ENCODE measurements at regions not wholly inside any gene's neighbourhood (a gene's known extent, or its start where the extent isn't known, plus 50 kb on each side); places are given as distances from the start of the nearest gene placed in this dataset.

DNA sequence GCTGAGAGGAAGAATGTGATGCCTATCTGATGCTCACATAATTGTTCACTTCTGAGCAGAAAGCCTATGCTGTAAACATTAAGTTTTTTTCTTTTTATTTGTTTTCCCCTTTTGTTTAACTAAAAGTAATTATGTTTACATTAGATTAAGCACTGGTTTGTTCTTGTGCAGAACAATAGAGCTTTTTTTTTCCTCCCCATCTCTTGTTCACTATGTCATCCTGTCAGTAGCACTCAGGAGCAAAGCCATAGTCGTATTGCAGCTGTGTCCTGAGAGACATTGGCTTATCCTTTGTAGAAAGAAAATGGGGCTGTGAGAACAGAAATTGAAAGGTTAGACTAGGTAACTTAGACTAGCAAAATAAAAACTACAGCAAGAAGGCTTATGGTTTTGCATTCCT is 301.8 kb upstream of the RAG2 start:
- POLR2A ChIA-PET: no interaction called here

DNA sequence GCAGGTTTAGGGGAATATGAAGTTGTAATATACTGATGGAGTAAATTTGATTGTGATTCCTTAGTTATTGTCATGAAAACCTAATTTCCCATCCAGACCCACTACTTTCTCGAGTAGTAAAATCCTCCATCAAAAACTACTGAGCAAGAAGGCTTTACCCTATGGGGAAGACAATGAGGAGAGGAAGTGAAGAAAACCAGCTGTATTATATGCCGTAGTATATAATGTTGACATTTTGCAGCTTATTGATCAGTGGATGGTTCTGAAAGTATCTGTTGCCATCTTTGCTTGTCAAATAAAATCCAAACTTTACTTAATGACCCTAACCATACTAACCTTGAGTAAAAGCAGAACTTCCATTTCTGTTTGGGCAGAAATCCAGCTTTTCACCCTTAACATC is 292.8 kb upstream of the RAG2 start:
- ChIA-PET POLR2A (no interaction called here), CTCF (interaction anchor here (1.3 kb wide), 1 partner anchor 13 kb away, joined by 3 read pairs; no protein-coding TSS in a partner anchor)
- intact Hi-C loops (cut with micrococcal nuclease): no loop called here
- Mint-ChIP-seq H3K27me3 (no peaks in the 10 kb centered on the region), H3K36me3 (ENCODE audit: low read depth) (no peaks in the 10 kb centered on the region), H3K4me3 (no peak overlapping the region), H3K9me3 (no peaks in the 10 kb centered on the region), H3K27ac (no peak overlapping the region), H3K4me1 (ENCODE audit: low read depth) (no peaks in the 10 kb centered on the region)
- ATAC-seq (no peak), DNase-seq (no peak)
- TF ChIP-seq, protein P1, sequence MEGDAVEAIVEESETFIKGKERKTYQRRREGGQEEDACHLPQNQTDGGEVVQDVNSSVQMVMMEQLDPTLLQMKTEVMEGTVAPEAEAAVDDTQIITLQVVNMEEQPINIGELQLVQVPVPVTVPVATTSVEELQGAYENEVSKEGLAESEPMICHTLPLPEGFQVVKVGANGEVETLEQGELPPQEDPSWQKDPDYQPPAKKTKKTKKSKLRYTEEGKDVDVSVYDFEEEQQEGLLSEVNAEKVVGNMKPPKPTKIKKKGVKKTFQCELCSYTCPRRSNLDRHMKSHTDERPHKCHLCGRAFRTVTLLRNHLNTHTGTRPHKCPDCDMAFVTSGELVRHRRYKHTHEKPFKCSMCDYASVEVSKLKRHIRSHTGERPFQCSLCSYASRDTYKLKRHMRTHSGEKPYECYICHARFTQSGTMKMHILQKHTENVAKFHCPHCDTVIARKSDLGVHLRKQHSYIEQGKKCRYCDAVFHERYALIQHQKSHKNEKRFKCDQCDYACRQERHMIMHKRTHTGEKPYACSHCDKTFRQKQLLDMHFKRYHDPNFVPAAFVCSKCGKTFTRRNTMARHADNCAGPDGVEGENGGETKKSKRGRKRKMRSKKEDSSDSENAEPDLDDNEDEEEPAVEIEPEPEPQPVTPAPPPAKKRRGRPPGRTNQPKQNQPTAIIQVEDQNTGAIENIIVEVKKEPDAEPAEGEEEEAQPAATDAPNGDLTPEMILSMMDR (IDR thresholded peaks at IDR 0.05): no peak

More for the DNA sequence above, 301.8 kb upstream of the RAG2 start:
- Mint-ChIP-seq H3K4me1 (ENCODE audit: low read depth) (no peaks in the 10 kb centered on the region), H3K27me3 (no peaks in the 10 kb centered on the region), H3K4me3 (no peak overlapping the region), H3K27ac (no peak overlapping the region), H3K9me3 (no peaks in the 10 kb centered on the region), H3K36me3 (ENCODE audit: low read depth) (no peaks in the 10 kb centered on the region)
- TF ChIP-seq, protein P1 (IDR thresholded peaks at IDR 0.05): no peak
- CTCF ChIA-PET: no interaction called here
- DNase-seq (no peak), ATAC-seq (no peak)
- intact Hi-C loops (cut with micrococcal nuclease): no loop called here

DNA sequence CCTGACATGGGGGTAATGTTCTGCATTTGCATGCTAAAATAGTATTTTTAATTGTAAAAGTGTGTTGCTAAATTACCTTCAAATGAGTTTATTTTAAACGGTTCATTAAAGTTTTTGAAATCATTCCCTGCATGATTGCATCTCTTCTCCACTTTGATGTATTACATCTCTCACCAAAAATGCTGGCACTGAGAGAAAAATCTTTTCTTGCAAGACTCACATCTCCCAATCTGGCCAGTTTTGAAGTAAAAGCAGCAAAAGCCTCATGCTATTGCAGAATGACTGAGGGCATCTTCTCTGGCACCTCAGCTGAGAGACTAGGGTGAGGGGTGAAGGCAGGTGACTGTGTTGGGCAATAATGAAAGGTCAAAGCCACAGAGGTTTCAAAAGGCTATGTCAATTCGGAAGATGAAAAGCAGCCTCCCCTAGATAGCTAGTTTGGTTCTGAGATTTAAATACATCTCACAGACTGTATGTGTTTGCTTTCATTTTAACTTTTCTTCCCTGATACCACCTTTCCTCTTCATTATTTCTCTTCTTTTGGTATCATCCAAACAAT is 292.2 kb upstream of the RAG2 start:
- CTCF ChIA-PET: no interaction called here
- H3K27me3 Mint-ChIP-seq: no peaks in the 10 kb centered on the region
- ATAC-seq (no peak), DNase-seq (no peak)
- no peaks in the 10 kb centered on the region for H3K9me3 Mint-ChIP-seq
- H3K27ac Mint-ChIP-seq: no peak overlapping the region
- intact Hi-C loops (cut with micrococcal nuclease): no loop called here
- POLR2A ChIA-PET: no interaction called here
- TF ChIP-seq, protein P1 (IDR thresholded peaks at IDR 0.05): no peak
- H3K36me3 Mint-ChIP-seq (ENCODE audit: low read depth): no peaks in the 10 kb centered on the region
- H3K4me3 Mint-ChIP-seq: no peak overlapping the region
- no peaks in the 10 kb centered on the region for H3K4me1 Mint-ChIP-seq (ENCODE audit: low read depth)

DNA sequence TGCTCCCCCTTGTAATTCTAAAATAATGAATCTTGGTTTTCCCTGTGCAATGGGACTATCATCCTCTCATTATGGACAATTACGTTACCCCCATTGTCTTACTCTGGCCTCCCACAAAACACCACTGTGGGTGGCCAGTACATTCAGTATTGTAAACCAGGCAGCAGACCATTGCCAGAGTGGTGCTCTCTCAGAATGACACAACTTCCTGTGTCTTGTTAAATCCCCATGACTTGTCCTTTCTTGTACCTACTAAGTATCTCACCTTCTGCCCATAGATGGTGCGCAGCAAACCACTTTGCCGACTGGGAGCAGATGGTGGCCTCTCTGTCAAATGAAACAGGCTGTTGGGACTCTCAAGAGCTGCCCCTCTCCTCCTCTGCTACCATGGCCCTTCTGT is 287.1 kb upstream of the RAG2 start:
- no peak for DNase-seq
- no peak overlapping the region for H3K27ac Mint-ChIP-seq
- TF ChIP-seq, protein P1 (IDR thresholded peaks at IDR 0.05): no peak
- intact Hi-C loops (cut with micrococcal nuclease): no loop called here
- no peaks in the 10 kb centered on the region for H3K9me3 Mint-ChIP-seq
- ChIA-PET CTCF (no interaction called here), POLR2A (no interaction called here)
- no peaks in the 10 kb centered on the region for H3K36me3 Mint-ChIP-seq (ENCODE audit: low read depth)
- no peaks in the 10 kb centered on the region for H3K27me3 Mint-ChIP-seq
- ATAC-seq: no peak
- no peak overlapping the region for H3K4me3 Mint-ChIP-seq
- H3K4me1 Mint-ChIP-seq (ENCODE audit: low read depth): no peaks in the 10 kb centered on the region

DNA sequence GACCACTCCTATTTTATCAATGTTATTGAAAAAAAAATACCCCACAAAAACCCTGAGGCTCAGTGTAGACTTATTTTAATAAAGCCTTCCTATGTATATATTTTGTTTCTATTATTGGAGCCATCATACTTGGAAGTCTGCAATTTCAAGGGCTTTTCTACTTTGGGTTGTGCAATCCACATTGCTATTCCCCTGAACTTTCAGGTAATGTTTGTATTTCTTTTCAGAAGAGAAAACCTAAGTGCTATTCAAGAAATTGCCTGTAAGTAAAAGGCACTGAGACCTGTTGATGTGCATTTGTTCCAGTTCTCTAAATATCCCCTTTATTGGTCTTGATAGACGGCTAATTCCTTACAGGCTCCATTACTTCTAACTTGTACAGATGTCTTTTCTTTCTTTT is 280.7 kb upstream of the RAG2 start:
- intact Hi-C loops (cut with micrococcal nuclease): no loop called here
- TF ChIP-seq, protein P1 (IDR thresholded peaks at IDR 0.05): no peak
- no peaks in the 10 kb centered on the region for H3K4me1 Mint-ChIP-seq (ENCODE audit: low read depth)
- H3K4me3 Mint-ChIP-seq: no peak overlapping the region
- H3K36me3 Mint-ChIP-seq (ENCODE audit: low read depth): no peaks in the 10 kb centered on the region
- H3K9me3 Mint-ChIP-seq: peaks cover 3% of the 10 kb centered on the region
- DNase-seq: no peak
- POLR2A ChIA-PET: no interaction called here
- no peak overlapping the region for H3K27ac Mint-ChIP-seq
- CTCF ChIA-PET: no interaction called here
- no peak for ATAC-seq
- H3K27me3 Mint-ChIP-seq: no peaks in the 10 kb centered on the region

All from activated CD8-positive, alpha-beta T cell treated with anti-CD3 and anti-CD28 coated beads for 36 hours (primary cell).